WI38 (cell line): ENCODE measurements at regions not wholly inside any gene's neighbourhood (a gene's known extent, or its start where the extent isn't known, plus 50 kb on each side); places are given as distances from the start of the nearest gene placed in this dataset.

ENCODE experiments used
- H3K4me3 ChIP-seq: 2 replicates; pipeline ENCODE4 v1.5.1; 2011; ENCODE audit warnings: low read depth, mild to moderate bottlenecking, control low read depth, low read length
- CTCF ChIP-seq: IDR thresholded peaks from 2 replicates; pipeline ENCODE4 v1.5.1; 2012; ENCODE audit warnings: low read depth, mild to moderate bottlenecking, control low read depth, low read length

GRCh38 chr9:20216438-20216837, 405.9 kb downstream of the MLLT3 start:
- TF ChIP-seq CTCF: no peak
- no peak overlapping the region for H3K4me3 ChIP-seq

- TF ChIP-seq CTCF: no peak
- no peak overlapping the region for H3K4me3 ChIP-seq
Observed at GRCh38 chr9:20215552-20215951, 406.7 kb downstream of the MLLT3 start.

GRCh38 chr9:20212806-20213205, 409.5 kb downstream of the MLLT3 start:
- TF ChIP-seq CTCF: no peak

GRCh38 chr9:20209391-20210340, 412.6 kb downstream of the MLLT3 start:
- TF ChIP-seq CTCF: no peak

More at GRCh38 chr9:20212806-20213205, 409.5 kb downstream of the MLLT3 start:
- no peak overlapping the region for H3K4me3 ChIP-seq

GRCh38 chr9:20208961-20209371, 413.3 kb downstream of the MLLT3 start:
- H3K4me3 ChIP-seq: no peak overlapping the region

More at GRCh38 chr9:20209391-20210340, 412.6 kb downstream of the MLLT3 start:
- no peak overlapping the region for H3K4me3 ChIP-seq

GRCh38 chr9:20208226-20208625, 414.1 kb downstream of the MLLT3 start:
- no peak overlapping the region for H3K4me3 ChIP-seq
- no peak for TF ChIP-seq CTCF

More at GRCh38 chr9:20208961-20209371, 413.3 kb downstream of the MLLT3 start:
- TF ChIP-seq CTCF: no peak

- no peak overlapping the region for H3K4me3 ChIP-seq
- TF ChIP-seq CTCF: no peak
Observed at GRCh38 chr9:20207176-20207575, 415.1 kb downstream of the MLLT3 start.
